Bronchial epithelial cell (primary cell): ENCODE measurements at regions not wholly inside any gene's neighbourhood (a gene's known extent, or its start where the extent isn't known, plus 50 kb on each side); places are given as distances from the start of the nearest gene placed in this dataset.

ENCODE experiments used
- DNase-seq: peaks from one replicate; pipeline ENCODE4 v3.0.0-alpha.2; 2010; ENCODE audit warnings: low read depth
- FAIRE-seq: peaks from 2 replicates; lab custom pipeline; 2011; peaks lifted over from hg19 to GRCh38; lab: Jason Lieb, UNC
- H3K27me3 ChIP-seq: 2 replicates; pipeline ENCODE4 v1.5.1; 2011; ENCODE audit warnings: low read length; ENCODE audit not compliant: control insufficient read depth, insufficient read depth
- H3K36me3 ChIP-seq: 2 replicates; pipeline ENCODE4 v1.5.1; 2011; ENCODE audit warnings: low read length; ENCODE audit not compliant: control insufficient read depth, insufficient read depth
- H3K4me3 ChIP-seq: 2 replicates; pipeline ENCODE4 v1.5.1; 2011; ENCODE audit warnings: mild to moderate bottlenecking, low read depth, low read length, control low read depth
- TF ChIP-seq, protein P1 (sequence below): IDR thresholded peaks from 2 replicates; pipeline ENCODE4 v1.5.1; 2011; ENCODE audit warnings: mild to moderate bottlenecking, moderate library complexity, low read length, control low read depth, inconsistent platforms; ENCODE audit not compliant: insufficient read depth, severe bottlenecking

DNA sequence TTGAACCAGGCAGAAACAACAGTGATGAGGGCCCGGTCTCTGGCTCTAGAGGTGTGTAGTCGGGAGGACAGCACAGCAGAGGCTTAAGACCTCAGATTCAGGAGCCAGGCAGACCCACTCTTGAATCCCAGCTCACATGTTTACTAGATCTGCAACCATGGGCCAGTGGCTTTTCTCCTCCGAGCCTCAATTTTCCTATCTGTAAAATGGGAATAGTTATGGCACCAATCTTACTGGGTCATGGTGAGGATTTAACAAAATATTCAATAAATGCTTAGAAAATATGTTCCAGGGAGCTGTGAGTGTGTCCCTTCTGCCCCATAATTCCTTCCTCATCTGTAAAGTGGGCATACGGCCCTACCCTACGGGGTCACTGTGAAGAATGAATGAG lies 506.9 kb downstream of the SHQ1 start:
- Histone ChIP-seq H3K36me3 (no peaks in the 10 kb centered on the region), H3K4me3 (no peak overlapping the region), H3K27me3 (no peaks in the 10 kb centered on the region)
- FAIRE-seq: no peak
- no peak for DNase-seq
- TF ChIP-seq, protein P1, sequence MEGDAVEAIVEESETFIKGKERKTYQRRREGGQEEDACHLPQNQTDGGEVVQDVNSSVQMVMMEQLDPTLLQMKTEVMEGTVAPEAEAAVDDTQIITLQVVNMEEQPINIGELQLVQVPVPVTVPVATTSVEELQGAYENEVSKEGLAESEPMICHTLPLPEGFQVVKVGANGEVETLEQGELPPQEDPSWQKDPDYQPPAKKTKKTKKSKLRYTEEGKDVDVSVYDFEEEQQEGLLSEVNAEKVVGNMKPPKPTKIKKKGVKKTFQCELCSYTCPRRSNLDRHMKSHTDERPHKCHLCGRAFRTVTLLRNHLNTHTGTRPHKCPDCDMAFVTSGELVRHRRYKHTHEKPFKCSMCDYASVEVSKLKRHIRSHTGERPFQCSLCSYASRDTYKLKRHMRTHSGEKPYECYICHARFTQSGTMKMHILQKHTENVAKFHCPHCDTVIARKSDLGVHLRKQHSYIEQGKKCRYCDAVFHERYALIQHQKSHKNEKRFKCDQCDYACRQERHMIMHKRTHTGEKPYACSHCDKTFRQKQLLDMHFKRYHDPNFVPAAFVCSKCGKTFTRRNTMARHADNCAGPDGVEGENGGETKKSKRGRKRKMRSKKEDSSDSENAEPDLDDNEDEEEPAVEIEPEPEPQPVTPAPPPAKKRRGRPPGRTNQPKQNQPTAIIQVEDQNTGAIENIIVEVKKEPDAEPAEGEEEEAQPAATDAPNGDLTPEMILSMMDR: no peak

DNA sequence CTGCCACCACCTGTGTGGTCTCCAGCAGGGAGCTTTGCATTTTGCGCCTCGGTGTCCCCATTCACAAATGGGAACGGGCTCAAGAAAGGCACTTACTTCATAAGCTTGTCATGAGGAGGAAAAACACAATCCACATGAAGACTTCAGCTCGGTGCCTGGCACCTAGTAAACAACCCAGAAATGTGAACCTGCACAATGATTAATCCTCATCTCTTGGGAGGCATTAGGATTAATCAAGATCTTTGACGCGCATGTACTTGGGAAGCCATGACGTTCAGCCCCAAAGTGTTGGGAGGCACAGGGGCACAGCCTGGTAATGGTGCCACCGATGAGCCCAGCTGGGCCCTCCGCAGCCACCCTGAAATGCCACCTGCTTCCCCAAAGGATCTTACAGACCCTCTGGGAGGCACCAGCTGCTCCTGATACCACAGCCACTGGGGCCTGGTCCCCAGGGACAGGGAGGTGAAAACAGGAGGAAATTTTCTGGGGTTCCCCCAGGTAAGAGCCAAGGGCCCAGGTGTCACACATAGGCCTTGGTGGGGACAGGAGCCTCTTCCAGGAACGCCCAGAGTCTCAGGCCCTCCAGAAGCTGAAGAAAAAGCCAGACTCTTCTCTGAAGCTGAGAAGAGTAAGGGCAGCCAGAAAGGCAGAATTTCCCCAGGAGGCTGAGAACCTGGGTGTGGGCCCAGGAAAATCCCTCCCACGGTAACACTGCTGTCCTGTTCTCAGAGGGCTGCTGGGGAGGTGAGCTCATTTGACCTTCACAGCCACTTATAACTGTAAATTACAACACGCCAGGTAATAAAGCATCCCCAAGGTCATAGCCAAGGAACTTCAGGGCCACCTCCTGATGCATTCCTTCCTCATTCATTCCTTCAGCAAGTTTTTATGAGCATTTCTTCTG lies 507.5 kb downstream of the SHQ1 start:
- no peaks in the 10 kb centered on the region for H3K27me3 ChIP-seq
- FAIRE-seq (no peak), DNase-seq (no peak)
- H3K36me3 ChIP-seq: no peaks in the 10 kb centered on the region
- H3K4me3 ChIP-seq: no peak overlapping the region
- TF ChIP-seq, protein P1: no peak

DNA sequence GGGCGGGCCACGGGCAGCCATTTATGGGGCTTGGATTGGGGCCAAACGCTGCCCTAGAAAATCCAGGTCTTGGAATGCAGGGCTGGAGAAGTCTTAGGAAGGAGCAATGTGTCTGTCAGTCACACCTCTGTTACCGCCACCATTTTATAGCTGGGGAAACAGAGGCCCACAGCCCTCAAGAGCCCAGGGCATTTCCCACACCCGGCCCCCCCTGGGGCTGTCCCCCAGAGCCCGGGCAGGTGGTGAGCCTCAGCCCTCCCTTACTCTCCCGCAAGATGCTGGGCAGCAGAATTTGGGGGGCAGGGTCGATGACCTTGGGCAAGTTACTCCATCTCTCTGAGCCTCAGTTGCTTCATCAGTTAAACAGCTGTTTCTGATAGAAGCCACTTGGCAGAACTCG lies 508.2 kb downstream of the SHQ1 start:
- TF ChIP-seq, protein P1: no peak
- DNase-seq (no peak), FAIRE-seq (no peak)
- H3K36me3 ChIP-seq: no peaks in the 10 kb centered on the region
- H3K4me3 ChIP-seq: no peak overlapping the region
- no peaks in the 10 kb centered on the region for H3K27me3 ChIP-seq

DNA sequence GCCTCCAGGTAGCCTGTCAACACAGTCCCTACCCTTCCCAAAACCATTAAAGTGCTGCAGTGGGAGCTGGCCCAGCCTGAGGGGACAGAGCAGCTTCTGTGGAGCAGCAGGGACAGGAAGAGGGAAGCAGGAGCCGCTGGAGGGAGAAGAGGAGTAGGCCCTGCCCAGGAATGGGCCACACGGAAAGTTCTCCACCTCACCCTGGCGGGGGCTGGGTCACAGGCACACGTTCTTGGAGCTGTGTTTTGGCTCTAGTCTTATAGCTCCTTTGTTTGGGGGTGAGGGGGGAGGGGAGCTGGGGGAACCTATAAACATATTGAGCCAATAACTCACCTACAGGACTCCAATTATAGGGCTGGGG lies 508.6 kb downstream of the SHQ1 start:
- no peak for FAIRE-seq
- H3K27me3 ChIP-seq: no peaks in the 10 kb centered on the region
- H3K36me3 ChIP-seq: no peaks in the 10 kb centered on the region
- H3K4me3 ChIP-seq: no peak overlapping the region
- TF ChIP-seq, protein P1: no peak
- DNase-seq: no peak

DNA sequence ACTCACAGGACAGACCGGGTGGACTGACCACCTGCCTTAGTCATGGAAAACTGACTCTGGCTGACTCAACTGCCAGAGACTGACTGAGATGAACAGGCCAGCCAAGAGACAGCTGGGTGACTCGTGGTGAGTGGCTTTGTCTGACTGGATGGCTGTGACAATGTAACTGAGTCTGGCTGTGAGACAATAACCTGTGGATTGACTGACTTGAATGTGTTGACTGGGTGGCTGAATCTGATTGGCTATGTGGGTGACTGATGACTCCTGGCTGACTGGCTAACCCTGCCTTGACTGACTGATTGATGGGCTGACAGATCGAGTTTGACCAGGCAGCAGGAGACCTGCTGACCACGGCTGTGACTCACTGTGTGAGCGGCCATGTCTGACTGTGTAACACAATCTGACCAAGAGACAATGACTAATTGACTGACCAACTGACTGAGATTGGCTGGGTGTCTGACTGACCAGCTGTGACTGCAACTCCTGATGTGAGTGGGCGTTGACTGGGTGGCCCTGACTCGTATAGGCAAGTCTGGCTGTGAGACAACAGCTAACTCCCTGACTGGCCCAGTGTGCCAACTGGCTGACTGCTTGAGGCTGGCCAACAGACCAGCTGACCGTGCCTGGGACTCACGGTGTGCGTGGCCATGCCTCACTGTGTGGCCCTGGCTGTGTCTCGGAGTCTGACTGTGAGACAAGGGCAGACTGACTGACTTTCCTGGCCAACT lies 509.1 kb downstream of the SHQ1 start:
- no peak overlapping the region for H3K4me3 ChIP-seq
- FAIRE-seq: peak; percentile 99
- H3K27me3 ChIP-seq: no peaks in the 10 kb centered on the region
- no peaks in the 10 kb centered on the region for H3K36me3 ChIP-seq
- TF ChIP-seq, protein P1: no peak
- peak; percentile 96 for DNase-seq
